SIG-M5 treated with dmso at 0.1 percent for 504 hours (cell line): ENCODE measurements at regions not wholly inside any gene's neighbourhood (a gene's known extent, or its start where the extent isn't known, plus 50 kb on each side); places are given as distances from the start of the nearest gene placed in this dataset.

Experiments used
- DNase-seq: peaks from one replicate; lab custom pipeline; 2025; ENCODE audit not compliant: unreplicated experiment; lab: John Stamatoyannopoulos, UW

DNA sequence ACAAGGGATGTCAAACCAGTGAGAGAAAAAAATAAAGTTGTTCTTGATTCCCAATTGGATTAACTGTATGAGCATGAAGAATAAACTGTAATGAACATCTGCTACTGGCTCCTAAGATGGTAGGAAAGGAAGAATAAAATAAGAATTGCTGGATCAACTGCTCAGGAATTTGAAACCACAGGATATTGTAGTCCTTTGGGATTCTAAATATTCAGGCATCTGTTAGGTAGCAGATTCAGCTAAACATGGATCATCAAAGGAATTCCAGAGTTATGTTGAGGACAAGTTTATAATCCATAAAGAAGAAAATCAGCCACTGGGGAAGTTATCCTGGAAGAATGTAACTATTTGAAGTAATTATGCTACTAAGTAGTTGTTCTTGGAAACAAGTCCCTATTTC lies 65.8 kb downstream of the ISL1 start:
- no peak for DNase-seq

DNA sequence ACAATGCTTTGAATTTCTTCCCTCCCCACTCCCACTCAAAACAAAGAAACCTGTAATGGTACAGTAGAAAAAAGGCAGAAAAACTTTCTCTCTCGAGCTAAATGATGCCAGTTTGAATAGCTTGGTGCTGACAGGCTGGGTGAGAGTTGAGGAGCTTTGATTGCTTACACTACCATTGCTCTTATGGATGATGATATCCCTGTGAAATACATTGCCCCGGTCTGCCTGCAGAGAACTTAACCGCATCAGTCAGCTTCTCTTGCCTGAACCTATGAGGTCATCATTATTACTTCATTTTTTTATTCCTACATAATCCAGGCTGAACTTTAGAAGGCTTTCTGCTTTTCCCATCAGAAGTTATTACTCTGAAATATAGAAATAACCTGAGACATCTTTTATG lies 69.3 kb downstream of the ISL1 start:
- DNase-seq: no peak

DNA sequence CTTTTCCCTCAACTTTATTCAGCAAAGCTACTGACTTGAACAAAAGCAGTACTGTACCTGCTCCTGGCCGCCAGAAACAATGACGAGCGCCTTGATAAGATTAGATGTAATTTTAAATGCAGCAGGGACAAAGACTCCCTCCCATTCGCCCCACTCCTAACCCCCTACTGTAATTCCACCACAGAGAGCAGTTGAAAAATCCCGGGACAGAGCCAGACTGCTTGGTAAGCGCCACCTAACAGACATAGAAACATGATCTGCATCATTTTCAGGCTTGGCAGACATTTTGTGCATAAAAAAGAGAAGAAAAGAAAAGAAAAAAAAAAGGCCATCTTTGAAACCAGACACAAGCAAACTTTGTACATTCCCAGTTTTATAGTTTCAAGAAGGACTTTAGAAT lies 81.9 kb downstream of the ISL1 start:
- no peak for DNase-seq

DNA sequence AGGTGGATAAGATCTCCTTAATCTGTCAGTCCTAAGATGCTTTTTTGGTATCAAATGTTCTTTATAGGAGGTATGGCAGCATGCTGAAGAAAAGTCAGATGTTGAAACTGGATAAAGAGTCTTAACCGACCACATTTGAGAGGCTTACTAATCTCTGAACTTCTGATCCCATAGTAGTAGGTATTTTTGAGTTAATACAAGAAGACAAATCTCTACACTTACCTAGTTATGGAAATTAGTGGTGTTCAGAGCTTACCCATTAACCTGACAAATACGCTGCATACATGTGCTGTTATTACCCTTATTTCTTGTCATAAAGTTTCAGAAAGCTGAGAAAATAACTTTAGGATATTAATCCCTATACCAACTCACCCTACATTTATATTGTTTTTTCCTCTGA lies 83.0 kb downstream of the ISL1 start:
- no peak for DNase-seq

DNA sequence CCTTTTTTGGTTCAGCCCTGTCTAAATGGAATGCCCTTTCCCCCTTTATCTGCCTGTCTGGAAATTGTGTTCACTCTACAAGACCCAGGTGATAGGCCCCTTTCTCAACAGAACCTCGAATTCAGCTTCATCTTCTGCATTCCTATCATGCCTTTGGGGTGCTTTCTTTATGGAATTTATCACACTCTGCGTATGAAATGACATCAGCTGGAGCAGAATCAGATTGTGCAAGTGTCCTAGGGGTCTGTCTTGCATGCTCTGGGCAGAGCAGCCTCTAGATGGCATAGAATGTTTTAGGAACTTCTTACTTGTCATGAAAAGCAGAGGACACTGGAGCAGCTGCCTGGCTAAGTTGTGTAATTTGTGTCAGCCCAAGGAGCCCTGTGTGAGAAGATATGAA lies 84.9 kb downstream of the ISL1 start:
- DNase-seq: no peak

DNA sequence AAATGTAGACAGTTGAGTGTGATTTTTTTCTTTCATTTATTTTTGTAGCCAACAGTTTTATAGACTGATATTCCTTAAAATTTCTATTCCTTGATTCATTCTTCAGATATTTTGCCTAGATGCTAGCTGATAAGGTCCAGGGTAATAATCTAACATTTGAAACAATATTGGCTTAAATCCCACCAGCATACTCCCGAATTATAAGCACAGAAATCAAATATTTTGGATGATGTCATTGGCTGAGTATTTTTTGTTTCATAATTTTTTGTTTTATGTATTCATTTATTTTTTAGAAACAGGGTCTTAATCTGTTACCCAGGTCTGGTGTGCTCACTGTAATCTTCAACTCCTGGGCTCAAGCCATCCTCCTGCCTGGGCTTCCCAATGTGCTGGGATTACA lies 88.4 kb downstream of the ISL1 start:
- no peak for DNase-seq

DNA sequence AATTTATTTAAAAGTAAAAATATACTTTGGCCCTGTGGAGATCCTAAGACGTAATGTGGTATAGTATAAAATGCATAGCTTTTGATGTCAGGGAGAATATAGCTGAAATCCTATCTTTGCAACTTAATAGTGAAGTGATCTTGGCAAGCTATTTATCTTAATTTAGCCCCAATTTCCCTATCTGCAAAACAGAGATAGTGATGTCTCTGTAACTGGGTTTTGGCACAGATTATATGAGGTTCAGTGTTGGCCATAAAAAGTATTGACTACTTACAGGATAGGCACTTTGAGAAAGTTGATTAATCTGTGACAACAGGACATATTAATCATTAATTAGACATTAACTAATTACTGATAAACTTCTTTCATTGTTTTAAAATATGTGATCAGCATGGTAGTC lies 89.2 kb downstream of the ISL1 start:
- no peak for DNase-seq

DNA sequence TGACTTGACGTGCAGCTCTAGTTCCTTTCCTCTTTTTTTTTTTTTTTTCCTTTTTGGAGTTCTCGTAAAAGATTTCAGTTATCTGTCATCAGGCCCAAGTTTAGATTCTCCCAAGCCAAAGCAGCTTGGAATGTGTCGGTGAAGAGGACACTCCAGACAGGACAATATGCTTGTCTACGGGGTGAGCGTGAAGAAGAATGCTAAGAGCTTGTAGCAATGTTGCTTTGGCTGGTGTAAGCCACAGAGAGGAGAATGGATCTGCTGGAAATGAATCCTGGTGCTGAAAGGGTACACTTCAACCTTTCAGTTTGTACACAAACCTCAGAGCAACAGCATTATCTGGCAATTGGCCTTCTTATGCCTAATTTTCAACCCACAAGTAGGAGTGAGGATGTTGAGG lies 92.4 kb downstream of the ISL1 start:
- DNase-seq: no peak

DNA sequence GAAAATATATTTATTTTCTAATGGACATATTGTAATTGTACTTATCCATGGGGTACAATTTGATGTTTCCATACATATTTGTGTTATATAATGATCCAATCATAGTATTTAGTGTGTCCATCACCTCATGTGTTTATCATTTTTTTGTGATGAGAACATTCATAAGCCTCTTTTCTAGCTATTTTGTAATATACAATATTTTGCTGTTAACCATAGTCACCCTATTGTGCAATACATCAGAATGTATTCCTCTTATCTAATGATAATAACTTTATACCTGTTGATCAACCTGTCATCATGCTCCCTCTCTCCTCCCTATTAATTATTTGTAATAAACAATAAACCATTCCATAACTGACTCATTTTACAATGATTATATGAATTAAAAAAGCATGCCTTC lies 93.2 kb downstream of the ISL1 start:
- no peak for DNase-seq

DNA sequence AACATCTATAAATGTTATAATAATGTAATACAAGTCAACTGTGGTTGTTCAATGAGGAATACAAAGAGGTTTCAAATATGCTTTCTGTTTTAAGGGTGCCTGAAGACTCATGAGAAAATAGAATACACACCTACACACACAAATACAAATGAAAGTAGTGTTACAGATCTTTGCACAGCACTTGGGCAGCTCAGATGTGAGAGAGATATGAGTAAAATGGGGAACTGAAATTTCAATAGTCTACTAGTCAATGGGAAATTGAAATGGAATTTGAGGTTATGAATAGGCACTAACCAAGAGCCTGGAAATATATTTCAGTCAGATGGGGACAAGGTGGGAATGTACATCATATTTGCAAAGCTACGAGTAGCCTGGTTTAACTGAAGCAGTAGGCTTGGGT lies 96.6 kb downstream of the ISL1 start:
- DNase-seq: no peak

DNA sequence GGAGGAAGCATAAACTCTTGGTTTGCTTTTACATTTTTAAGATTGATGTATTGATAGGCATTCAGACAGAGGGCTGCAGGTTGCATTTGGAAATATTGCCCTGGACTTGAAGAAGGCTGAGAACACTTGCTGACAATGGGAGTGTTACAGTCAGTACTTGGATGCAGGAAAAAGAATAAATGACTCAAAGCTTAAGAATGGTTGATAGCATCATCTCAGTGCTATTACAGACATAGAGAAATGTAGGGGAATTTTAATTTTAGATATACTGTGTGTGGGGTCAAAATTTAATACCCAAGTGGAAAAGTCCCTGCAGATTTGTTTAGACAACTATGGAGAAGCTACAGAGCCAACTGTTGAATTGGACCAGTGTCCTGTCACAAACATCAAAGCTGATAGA lies 101.1 kb downstream of the ISL1 start:
- no peak for DNase-seq

DNA sequence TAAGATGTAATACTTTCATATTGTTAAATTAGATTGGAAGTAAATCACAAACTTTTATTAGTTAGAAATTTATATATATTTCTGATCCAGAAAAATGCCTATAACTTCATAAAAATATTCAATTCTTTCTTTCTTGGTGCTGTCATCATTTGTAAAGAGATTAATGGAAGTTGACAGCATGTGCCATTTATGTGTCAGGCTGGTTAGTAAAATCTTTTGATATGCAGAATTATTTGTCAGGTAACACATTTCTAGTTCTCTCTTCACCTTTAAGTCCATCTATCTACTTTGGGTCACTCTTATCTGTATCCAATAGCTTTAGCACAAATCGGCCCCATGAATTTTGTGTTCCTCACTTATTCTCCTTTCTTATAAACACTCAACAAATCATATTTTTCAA lies 102.9 kb downstream of the ISL1 start:
- DNase-seq: no peak

DNA sequence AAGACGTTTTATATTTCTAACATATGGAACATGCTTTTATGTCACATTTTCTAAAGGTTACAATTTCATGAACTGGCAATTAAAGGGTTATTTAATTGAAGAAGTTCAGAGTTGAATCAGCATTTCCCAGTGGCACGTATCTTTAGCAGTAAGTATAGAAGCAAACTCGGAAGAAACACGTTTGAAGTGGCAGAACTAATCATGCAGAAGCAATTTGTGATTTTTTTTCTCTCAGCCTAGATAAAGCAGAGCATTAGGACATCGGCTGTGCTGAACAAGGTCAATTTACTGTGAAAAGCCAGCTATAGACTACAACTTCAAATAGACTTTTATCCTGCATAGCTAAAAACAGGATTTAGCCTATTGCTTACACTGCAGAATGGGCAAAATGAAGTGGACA lies 104.7 kb downstream of the ISL1 start:
- DNase-seq: no peak

DNA sequence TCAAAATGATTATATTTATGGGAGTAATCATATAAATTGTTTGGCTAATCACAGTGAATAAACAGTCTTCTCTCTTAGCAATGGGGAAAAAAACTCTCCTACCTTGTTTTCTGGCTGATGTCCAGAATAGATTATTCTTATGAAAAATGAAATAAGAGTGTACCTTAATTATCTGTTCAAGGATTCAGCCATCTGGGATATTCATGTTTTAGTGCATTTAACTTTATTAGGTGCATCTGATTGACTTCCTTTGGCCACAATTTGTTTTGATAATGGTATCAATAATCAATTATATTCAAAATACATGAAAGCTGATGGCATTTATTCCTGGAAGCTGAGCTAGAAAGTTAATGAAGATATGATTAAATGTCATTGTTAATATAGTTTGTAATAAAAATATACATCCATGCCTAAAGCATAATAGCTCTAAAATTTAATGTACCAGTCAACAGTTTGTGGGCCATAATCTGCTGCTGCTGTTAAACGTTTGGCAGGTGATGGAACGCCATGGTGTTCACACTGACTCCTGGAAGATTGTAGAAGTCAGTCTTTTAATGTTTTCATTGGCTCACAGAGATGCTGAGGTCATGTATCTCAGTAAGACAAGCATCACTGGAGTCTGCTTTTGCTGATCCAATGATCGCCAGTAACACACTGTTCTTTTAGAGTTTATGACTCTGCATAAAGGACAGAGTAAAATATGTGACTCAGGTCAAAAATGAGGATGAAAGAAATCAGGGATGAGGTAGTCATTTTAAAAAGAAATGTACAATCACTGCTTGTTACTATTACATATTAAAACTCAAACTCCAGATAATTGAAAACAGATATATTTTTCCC lies 105.8 kb downstream of the ISL1 start:
- no peak for DNase-seq

DNA sequence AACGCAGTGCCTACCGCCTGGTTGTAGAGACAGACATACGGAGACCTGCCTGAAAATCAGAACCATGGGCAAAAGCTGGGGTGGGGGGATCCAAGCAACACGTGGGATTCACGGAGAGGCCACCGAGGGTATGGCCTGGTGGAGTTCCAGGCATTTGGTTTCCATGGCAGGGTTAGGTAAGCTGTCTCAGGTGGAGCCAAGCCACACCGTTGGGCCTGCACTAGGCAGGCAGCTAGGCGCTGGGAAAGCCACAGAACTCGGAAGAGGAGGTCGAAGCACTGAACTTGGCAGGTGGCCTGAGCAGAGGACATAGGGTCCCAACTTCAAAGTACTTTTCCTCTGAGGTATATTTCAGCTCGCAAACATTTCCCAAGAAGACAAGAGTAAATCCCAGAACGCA lies 111.6 kb downstream of the ISL1 start:
- no peak for DNase-seq

DNA sequence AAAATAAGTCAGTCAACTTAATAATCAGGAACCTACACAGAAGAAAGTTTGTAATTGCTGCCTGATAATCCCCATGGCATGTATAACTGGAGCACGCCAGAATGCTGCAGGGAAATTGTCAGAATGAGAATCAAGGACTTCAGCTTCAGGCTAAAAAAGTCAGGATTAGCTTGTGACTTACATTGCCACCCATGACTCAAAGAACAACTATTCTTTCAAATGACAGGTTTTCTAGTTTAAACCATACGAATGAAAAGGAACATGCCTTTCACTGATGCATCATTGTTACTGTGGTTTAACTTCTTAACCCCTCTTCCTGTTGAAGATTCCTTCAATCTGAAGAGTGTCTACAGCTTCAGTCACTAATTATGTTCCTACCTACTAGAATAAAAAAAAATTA lies 112.4 kb downstream of the ISL1 start:
- no peak for DNase-seq

DNA sequence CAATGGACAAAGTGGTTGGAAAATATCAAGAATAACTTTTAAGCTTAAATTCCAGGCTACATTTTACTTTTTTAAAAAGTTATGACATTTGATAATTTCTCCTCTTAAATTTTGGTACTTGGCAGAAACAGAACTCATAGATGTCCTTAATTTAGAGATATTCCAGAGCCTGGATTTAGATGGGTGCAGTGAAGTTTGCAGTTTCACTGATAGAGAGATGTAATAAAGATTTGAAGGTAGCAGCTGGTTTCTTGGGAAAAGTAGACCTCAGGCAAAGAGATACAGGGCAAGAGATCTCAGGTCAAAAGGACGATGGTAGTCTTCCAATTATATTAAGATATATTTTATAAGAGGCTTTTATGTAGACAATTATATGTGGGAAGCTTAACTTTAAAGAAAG lies 134.6 kb downstream of the ISL1 start:
- no peak for DNase-seq

DNA sequence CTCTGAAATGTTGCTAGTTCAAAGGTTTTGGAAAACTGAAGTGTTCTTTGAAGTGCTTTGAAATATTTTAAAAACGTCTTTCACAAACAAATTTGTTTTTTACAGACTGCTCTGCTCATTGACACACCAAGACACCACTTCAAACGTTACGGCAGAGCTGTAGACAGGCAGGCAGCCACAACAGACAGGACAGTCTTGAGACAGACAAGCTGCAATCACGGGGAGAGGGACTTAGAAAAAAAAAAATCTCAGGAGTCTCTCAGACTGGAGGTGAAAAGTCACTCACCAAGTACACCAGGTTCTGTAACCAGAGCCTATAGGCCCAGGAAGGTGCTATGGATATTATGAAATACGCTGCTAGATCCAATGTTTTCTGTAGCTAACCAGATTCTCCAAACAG lies 135.4 kb downstream of the ISL1 start:
- no peak for DNase-seq

DNA sequence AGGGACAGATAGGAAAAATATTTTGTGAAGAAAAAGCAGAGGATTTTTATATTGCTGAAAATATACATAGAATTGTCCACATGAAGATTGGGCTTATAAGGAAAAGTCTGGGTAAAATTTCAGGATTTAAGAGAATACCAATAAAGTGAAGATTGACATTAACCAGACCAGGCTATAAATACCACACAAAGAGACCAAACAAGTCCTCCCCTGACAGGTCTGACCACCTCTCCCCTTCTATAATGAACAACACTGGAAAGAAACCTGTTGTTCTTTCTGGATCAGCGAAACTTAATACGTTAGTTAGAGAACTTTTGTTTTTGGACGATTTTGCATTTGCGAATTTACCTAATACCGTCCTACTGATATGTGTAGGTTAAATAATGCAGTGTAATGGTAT lies 138.3 kb downstream of the ISL1 start:
- no peak for DNase-seq

DNA sequence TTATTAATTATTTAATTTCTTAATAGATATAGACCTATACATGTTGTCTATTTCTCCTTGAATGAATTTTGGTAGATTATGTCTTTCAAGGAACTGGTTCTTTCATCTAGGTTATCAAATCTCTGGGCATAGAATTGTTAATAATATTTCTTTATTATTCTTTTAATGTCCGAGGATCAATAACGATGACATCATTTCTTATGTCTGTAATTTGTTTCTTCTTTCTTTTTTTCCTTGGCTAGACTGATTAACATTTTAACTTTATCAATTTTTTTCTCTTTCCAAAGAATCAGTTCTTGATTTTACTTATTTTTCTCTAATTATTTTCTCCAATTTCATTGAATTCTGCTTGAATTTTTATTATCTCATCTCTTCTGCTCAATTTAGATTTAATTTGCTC lies 156.0 kb downstream of the ISL1 start:
- no peak for DNase-seq

DNA sequence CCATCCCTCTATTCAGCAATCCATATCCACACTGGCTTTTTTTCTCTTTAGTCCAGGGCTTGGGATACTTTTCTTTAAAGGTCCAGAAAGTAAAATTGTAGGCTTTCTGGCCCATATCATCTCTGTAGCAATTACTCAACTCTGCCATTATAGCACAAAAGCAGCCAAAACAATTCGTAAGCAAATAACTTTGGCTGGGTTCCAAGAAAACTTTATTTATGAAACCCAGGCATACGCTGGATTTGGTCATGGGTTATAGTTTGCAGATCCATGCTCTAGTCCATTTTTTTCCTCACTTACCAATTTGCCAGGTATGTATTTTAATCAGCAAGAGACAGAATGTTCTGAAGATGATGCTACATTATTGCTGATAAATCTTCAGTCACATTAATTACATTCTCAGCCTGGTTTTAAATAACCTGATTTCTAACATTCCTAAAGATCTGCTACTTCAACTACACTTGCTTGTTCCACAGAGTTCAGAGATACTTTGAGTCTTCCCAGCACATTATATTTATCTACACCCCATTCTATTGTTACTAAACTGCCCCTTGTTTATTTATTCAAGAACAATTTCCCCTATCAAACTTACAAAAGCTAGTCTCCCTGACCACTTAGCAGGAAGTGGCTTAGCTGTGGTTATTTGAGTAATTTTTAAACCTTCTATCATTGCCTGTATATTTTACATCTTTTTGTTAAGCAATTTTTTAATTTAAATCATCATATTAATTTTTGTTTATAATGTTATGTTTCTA lies 161.0 kb downstream of the ISL1 start:
- DNase-seq: no peak

DNA sequence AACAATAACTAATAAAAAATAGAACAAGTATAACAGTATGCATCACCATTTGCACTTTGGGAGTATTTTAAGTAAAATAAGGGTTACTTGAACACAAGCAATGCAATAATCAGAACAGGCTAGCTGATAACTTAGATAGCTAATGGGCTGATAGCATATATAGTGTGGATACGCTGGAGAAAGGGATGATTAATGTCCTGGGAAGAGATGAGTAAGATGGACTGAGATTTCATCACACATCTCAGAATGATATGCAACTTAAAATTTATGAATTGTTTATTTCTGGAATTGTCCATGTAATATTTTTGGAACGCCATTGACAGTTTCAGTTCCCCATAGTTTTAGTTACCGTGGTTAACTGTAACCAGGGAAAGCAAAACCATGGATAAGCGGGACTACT lies 173.6 kb downstream of the ISL1 start:
- DNase-seq: no peak

DNA sequence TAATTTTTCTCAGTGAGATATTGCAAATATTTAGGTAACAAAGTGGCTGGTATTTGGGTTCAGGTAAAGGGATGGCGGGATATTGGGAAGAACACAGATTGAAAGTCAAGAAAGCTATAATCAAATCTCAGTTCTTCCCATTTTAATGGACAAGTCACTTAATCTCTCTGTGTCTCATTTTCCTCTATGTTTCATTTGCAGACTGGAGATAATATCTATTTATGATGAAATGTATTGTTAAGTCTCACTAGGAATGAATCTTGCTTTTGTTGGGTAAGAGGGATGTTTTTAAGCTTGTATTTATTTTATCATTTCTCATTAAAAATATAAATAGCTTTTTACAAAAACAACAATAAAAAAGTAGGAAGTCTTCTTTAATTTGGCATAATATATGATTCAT lies 175.4 kb downstream of the ISL1 start:
- no peak for DNase-seq
